ENCODE measurements at regions not wholly inside any gene's neighbourhood (a gene's known extent, or its start where the extent isn't known, plus 50 kb on each side); places are given as distances from the start of the nearest gene placed in this dataset.
A peak's percentile ranks its signal among the peaks of the same experiment; 100 is the strongest.

DNA sequence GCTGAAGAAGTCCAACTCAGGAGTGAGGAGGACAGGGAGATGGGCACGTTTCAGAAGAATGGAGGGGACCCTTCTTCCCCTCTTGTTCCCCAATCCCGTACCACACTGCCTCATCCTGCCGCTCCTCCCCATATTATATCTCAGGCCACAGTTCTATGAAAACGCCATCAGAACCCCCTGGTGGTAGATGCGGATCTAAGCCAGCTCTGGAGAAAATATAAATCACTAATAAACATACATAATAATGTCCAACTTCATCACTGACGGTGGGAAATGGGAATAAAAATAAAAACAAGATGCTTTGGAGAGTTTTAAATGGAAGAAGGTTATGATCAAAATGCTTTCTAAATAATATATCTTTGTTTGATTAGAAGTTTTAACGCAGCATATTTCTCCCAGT is 400.3 kb downstream of the CADM1 start:
- H3K9ac ChIP-seq (ENCODE audit: low read length), result no peak overlapping the region
- Mint-ChIP-seq H3K27me3 (ENCODE audit: low read depth, unreplicated experiment) (peaks cover 21% of the 10 kb centered on the region), H3K27ac (ENCODE audit: unreplicated experiment) (no peak overlapping the region), H3K4me1 (ENCODE audit: low read depth, unreplicated experiment) (no peaks in the 10 kb centered on the region), H3K9me3 (ENCODE audit: unreplicated experiment) (no peaks in the 10 kb centered on the region), H3K36me3 (ENCODE audit: low read depth, unreplicated experiment) (no peaks in the 10 kb centered on the region), H3K4me3 (ENCODE audit: unreplicated experiment) (no peak overlapping the region)
- TF ChIP-seq, protein P1, sequence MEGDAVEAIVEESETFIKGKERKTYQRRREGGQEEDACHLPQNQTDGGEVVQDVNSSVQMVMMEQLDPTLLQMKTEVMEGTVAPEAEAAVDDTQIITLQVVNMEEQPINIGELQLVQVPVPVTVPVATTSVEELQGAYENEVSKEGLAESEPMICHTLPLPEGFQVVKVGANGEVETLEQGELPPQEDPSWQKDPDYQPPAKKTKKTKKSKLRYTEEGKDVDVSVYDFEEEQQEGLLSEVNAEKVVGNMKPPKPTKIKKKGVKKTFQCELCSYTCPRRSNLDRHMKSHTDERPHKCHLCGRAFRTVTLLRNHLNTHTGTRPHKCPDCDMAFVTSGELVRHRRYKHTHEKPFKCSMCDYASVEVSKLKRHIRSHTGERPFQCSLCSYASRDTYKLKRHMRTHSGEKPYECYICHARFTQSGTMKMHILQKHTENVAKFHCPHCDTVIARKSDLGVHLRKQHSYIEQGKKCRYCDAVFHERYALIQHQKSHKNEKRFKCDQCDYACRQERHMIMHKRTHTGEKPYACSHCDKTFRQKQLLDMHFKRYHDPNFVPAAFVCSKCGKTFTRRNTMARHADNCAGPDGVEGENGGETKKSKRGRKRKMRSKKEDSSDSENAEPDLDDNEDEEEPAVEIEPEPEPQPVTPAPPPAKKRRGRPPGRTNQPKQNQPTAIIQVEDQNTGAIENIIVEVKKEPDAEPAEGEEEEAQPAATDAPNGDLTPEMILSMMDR (IDR thresholded peaks at IDR 0.05; ENCODE audit: insufficient read depth, low read depth, low read length), result no peak
- TF ChIP-seq EZH2 (IDR thresholded peaks at IDR 0.05; ENCODE audit: insufficient read depth, low read length), result no peak
- H3K27ac ChIP-seq (ENCODE audit: low read depth, low read length), result no peak overlapping the region
- no peak overlapping the region for H3K4me2 ChIP-seq (ENCODE audit: low read length)
- H3K4me1 ChIP-seq (ENCODE audit: insufficient read depth, low read length), result no peaks in the 10 kb centered on the region
- no peak overlapping the region for H3K4me3 ChIP-seq (ENCODE audit: insufficient read depth, low read depth, low read length)
- DNase-seq (ENCODE audit: low read depth) (no peak), FAIRE-seq (no peak)
- H3K79me2 ChIP-seq (ENCODE audit: insufficient read depth, low read length), result no peaks in the 10 kb centered on the region
- no peak overlapping the region for H2AFZ ChIP-seq (ENCODE audit: low read depth, low read length)
- no peaks in the 10 kb centered on the region for H3K27me3 ChIP-seq (ENCODE audit: insufficient read depth, low read length)
- H4K20me1 ChIP-seq (ENCODE audit: insufficient read depth, low read length), result no peaks in the 10 kb centered on the region
- H3K9me3 ChIP-seq (ENCODE audit: insufficient read depth, low read depth, low read length), result no peaks in the 10 kb centered on the region
- no peaks in the 10 kb centered on the region for H3K36me3 ChIP-seq (ENCODE audit: insufficient read depth, low read length)

DNA sequence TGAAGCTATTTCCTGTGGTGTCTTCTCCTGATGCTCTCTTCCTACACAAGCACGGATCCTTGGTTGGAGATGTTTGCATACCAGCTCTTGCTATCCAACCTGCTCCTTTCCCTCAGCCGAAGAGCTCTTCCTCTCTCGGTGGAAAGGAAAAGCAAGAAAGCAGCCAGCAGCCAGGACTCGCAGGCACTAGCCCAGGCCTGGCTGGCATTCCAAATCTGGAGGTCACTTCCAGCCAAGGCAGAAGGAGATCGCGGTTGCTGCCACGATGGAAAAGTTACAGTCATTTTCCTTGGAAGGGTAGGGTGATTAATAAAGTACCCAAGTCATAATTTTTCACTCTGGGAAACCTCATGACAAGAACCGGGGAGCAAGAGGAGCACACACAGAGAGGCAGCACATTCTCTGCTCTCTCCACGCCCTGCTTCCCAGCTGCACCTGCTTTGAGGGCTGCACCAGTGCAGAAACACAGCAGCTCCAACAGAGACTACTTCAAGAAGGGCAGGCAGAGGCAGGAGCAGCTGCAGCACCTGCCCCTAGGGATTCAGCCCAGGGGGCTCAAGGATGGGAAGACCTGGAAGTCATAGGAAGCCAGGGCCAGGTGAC is 399.3 kb downstream of the CADM1 start:
- H3K27ac ChIP-seq (ENCODE audit: low read depth, low read length), result no peak overlapping the region
- no peaks in the 10 kb centered on the region for H3K79me2 ChIP-seq (ENCODE audit: insufficient read depth, low read length)
- H3K4me3 ChIP-seq (ENCODE audit: insufficient read depth, low read depth, low read length), result no peak overlapping the region
- H3K4me1 ChIP-seq (ENCODE audit: insufficient read depth, low read length), result no peaks in the 10 kb centered on the region
- Mint-ChIP-seq H3K9me3 (ENCODE audit: unreplicated experiment) (no peaks in the 10 kb centered on the region), H3K36me3 (ENCODE audit: low read depth, unreplicated experiment) (no peaks in the 10 kb centered on the region), H3K27me3 (ENCODE audit: low read depth, unreplicated experiment) (peaks cover 21% of the 10 kb centered on the region), H3K27ac (ENCODE audit: unreplicated experiment) (peak overlapping the region; percentile 34), H3K4me1 (ENCODE audit: low read depth, unreplicated experiment) (no peaks in the 10 kb centered on the region), H3K4me3 (ENCODE audit: unreplicated experiment) (no peak overlapping the region)
- DNase-seq (ENCODE audit: low read depth) (no peak), FAIRE-seq (no peak)
- TF ChIP-seq, protein P1 (IDR thresholded peaks at IDR 0.05; ENCODE audit: insufficient read depth, low read depth, low read length), result no peak
- TF ChIP-seq EZH2 (IDR thresholded peaks at IDR 0.05; ENCODE audit: insufficient read depth, low read length), result no peak
- no peak overlapping the region for H3K4me2 ChIP-seq (ENCODE audit: low read length)
- H2AFZ ChIP-seq (ENCODE audit: low read depth, low read length), result no peak overlapping the region
- H3K9ac ChIP-seq (ENCODE audit: low read length), result no peak overlapping the region
- H3K36me3 ChIP-seq (ENCODE audit: insufficient read depth, low read length), result no peaks in the 10 kb centered on the region
- no peaks in the 10 kb centered on the region for H4K20me1 ChIP-seq (ENCODE audit: insufficient read depth, low read length)
- no peaks in the 10 kb centered on the region for H3K27me3 ChIP-seq (ENCODE audit: insufficient read depth, low read length)
- no peaks in the 10 kb centered on the region for H3K9me3 ChIP-seq (ENCODE audit: insufficient read depth, low read depth, low read length)

DNA sequence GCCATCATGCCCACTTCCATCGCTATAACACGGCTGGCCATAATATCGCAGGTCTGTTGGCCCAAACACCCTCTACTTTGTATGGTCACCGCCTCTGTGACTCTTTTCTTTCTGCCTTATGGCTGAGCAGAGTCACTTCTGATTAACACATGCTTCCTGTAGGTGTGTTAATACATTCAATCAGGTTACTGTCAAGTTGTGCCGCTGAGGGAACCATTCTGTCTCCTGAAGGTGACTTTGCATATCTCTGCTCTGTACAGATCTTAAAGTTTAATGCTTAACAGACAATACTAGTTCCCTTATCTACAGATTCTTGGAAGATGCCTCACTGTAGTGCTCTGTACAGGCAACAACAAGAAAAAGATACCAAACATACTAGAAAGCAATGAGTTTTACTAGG is 393.1 kb downstream of the CADM1 start:
- no peak overlapping the region for H3K9ac ChIP-seq (ENCODE audit: low read length)

More for the DNA sequence above, 393.1 kb downstream of the CADM1 start:
- no peaks in the 10 kb centered on the region for H3K9me3 Mint-ChIP-seq (ENCODE audit: unreplicated experiment)
- Histone ChIP-seq H3K4me1 (ENCODE audit: insufficient read depth, low read length) (no peaks in the 10 kb centered on the region), H3K36me3 (ENCODE audit: insufficient read depth, low read length) (no peaks in the 10 kb centered on the region), H4K20me1 (ENCODE audit: insufficient read depth, low read length) (no peaks in the 10 kb centered on the region), H3K79me2 (ENCODE audit: insufficient read depth, low read length) (no peaks in the 10 kb centered on the region), H3K27me3 (ENCODE audit: insufficient read depth, low read length) (no peaks in the 10 kb centered on the region), H3K27ac (ENCODE audit: low read depth, low read length) (no peak overlapping the region), H2AFZ (ENCODE audit: low read depth, low read length) (no peak overlapping the region), H3K4me3 (ENCODE audit: insufficient read depth, low read depth, low read length) (no peak overlapping the region), H3K9me3 (ENCODE audit: insufficient read depth, low read depth, low read length) (no peaks in the 10 kb centered on the region), H3K4me2 (ENCODE audit: low read length) (no peak overlapping the region)
- no peak for TF ChIP-seq EZH2 (IDR thresholded peaks at IDR 0.05; ENCODE audit: insufficient read depth, low read length)
- TF ChIP-seq, protein P1 (IDR thresholded peaks at IDR 0.05; ENCODE audit: insufficient read depth, low read depth, low read length), result no peak
- H3K27ac Mint-ChIP-seq (ENCODE audit: unreplicated experiment), result no peak overlapping the region
- no peaks in the 10 kb centered on the region for H3K36me3 Mint-ChIP-seq (ENCODE audit: low read depth, unreplicated experiment)
- H3K4me3 Mint-ChIP-seq (ENCODE audit: unreplicated experiment), result no peak overlapping the region
- no peak for DNase-seq (ENCODE audit: low read depth)
- H3K4me1 Mint-ChIP-seq (ENCODE audit: low read depth, unreplicated experiment), result no peaks in the 10 kb centered on the region
- no peak for FAIRE-seq
- peaks cover 35% of the 10 kb centered on the region for H3K27me3 Mint-ChIP-seq (ENCODE audit: low read depth, unreplicated experiment)

All from astrocyte (in vitro differentiated cells and primary cell).